CD14-positive monocyte (primary cell): ENCODE measurements at regions not wholly inside any gene's neighbourhood (a gene's known extent, or its start where the extent isn't known, plus 50 kb on each side); places are given as distances from the start of the nearest gene placed in this dataset.

Source experiments
- DNase-seq, 3 donors: peaks; one replicate each; pipeline ENCODE4 v3.0.0-alpha.2; 2011 to 2022
- H2AFZ ChIP-seq: 2 replicates; pipeline ENCODE4 v1.6.0; 2012; ENCODE audit warnings: mild to moderate bottlenecking, low read depth, low read length, inconsistent platforms; ENCODE audit not compliant: insufficient read depth, poor library complexity, severe bottlenecking
- H3K27ac ChIP-seq, 2 donors: 1 replicate in 1 of 2; 2 replicates in 1 of 2; pipeline ENCODE4 v1.5.1; 2012 to 2013; ENCODE audit warnings: low read length in 2 of 2, control low read depth in 1 of 2, inconsistent platforms in 1 of 2, low read depth in 1 of 2, mild to moderate bottlenecking in 1 of 2
- H3K27me3 ChIP-seq, 2 donors: one replicate each; pipeline versions ENCODE4 v1.6.0 to v1.6.1; 2011 to 2013; ENCODE audit warnings: low read length in 2 of 2; ENCODE audit not compliant: control insufficient read depth in 2 of 2, insufficient read depth in 2 of 2
- H3K36me3 ChIP-seq, 2 donors: replicated peaks in 1 of 2; 1 replicate in 1 of 2; 2 replicates in 1 of 2; pipeline versions ENCODE4 v1.5.1 to v1.6.1; 2012 to 2013; ENCODE audit warnings: low read length in 2 of 2, control low read depth in 1 of 2, inconsistent platforms in 1 of 2, mild to moderate bottlenecking in 1 of 2; ENCODE audit not compliant: insufficient read depth in 2 of 2, control insufficient read depth in 1 of 2
- H3K4me1 ChIP-seq, 2 donors: 1 replicate in 1 of 2; 2 replicates in 1 of 2; pipeline versions ENCODE4 v1.5.1 to v1.6.1; 2012 to 2013; ENCODE audit warnings: low read length in 2 of 2, control low read depth in 1 of 2, inconsistent platforms in 1 of 2, mild to moderate bottlenecking in 1 of 2, moderate library complexity in 1 of 2; ENCODE audit not compliant: insufficient read depth in 2 of 2, control insufficient read depth in 1 of 2
- H3K4me2 ChIP-seq: replicated peaks from 2 replicates; pipeline ENCODE3; 2012; ENCODE audit warnings: low read length, moderate library complexity, mild to moderate bottlenecking; ENCODE audit not compliant: poor library complexity, severe bottlenecking; ENCODE audit errors: extremely low read depth
- H3K4me3 ChIP-seq, 3 experiments: fragments of 200-600 bp in 1 of 3; sonication (generic) in 1 of 3; replicated peaks in 1 of 3; 1 replicate in 2 of 3; 2 replicates in 1 of 3; pipeline ENCODE4 v1.5.1; 2011 to 2013; ENCODE audit warnings: low read length in 3 of 3, mild to moderate bottlenecking in 3 of 3, control low read depth in 2 of 3, low read depth in 2 of 3, inconsistent platforms in 1 of 3, moderate library complexity in 1 of 3
- H3K79me2 ChIP-seq: 2 replicates; pipeline ENCODE4 v1.6.0; 2012; ENCODE audit warnings: mild to moderate bottlenecking, control low read depth, inconsistent platforms, low read length, moderate library complexity; ENCODE audit not compliant: insufficient read depth
- H3K9ac ChIP-seq: 2 replicates; pipeline ENCODE4 v1.6.0; 2017; ENCODE audit warnings: low read length, mild to moderate bottlenecking; ENCODE audit not compliant: insufficient read depth, poor library complexity, severe bottlenecking
- H3K9me3 ChIP-seq, 2 donors: replicated peaks in 1 of 2; 1 replicate in 1 of 2; 2 replicates in 1 of 2; pipeline versions ENCODE4 v1.5.1 to v1.6.1; 2012 to 2013; ENCODE audit warnings: low read length in 2 of 2, control low read depth in 1 of 2; ENCODE audit not compliant: control insufficient read depth in 1 of 2, insufficient read depth in 1 of 2
- H4K20me1 ChIP-seq: 2 replicates; pipeline ENCODE4 v1.6.0; 2012; ENCODE audit warnings: mild to moderate bottlenecking, low read length, control low read depth, moderate library complexity; ENCODE audit not compliant: insufficient read depth
- H3K27ac Mint-ChIP-seq, 7 donors: one replicate each; pipeline ENCODE4 v1.8.0; 2020; ENCODE audit warnings: mild to moderate bottlenecking in 7 of 7, mixed read lengths in 7 of 7, moderate library complexity in 6 of 7, inconsistent platforms in 2 of 7
- H3K27me3 Mint-ChIP-seq, 3 donors: one replicate each; pipeline ENCODE4 v1.8.0; 2021 to 2022; ENCODE audit warnings: low read depth in 3 of 3, mild to moderate bottlenecking in 3 of 3, mixed read lengths in 3 of 3, moderate library complexity in 3 of 3, inconsistent platforms in 1 of 3
- H3K36me3 Mint-ChIP-seq, 2 donors: one replicate each; pipeline ENCODE4 v1.8.0; 2020; ENCODE audit warnings: mixed read lengths in 2 of 2, inconsistent platforms in 1 of 2, mild to moderate bottlenecking in 1 of 2
- H3K4me1 Mint-ChIP-seq: one replicate; pipeline ENCODE4 v1.8.0; 2020; ENCODE audit warnings: mild to moderate bottlenecking, mixed read lengths
- H3K4me3 Mint-ChIP-seq, 2 donors: one replicate each; pipeline ENCODE4 v1.8.0; 2020; ENCODE audit warnings: mild to moderate bottlenecking in 2 of 2, mixed read lengths in 2 of 2, moderate library complexity in 1 of 2
- H3K9me3 Mint-ChIP-seq, 7 donors: one replicate each; pipeline ENCODE4 v1.8.0; 2020 to 2022; ENCODE audit warnings: mixed read lengths in 7 of 7, mild to moderate bottlenecking in 6 of 7, moderate library complexity in 6 of 7, inconsistent platforms in 2 of 7
- CTCF ChIP-seq: fragments of 200-600 bp; IDR thresholded peaks from one replicate; pipeline ENCODE4 v1.8.0; 2022; ENCODE audit warnings: antibody characterized with exemption, mild to moderate bottlenecking
- WGBS: methylation state at CpG from one replicate; pipeline ENCODE4 v1.1.5; 2013; ENCODE audit warnings: missing lambda C conversion rate; ENCODE audit not compliant: insufficient coverage; 5-methylcytosine and 5-hydroxymethylcytosine counted together
- intact Hi-C, 2 donors: fragments of 100-400 bp; cut with micrococcal nuclease; formaldehyde crosslinking; loops; one replicate each; pipeline versions ENCODE4 v1.15.0 to v1.15.1; 2023

GRCh38 chr12:90712671-90713070 lies 242.3 kb downstream of the CCER1 start:
- intact Hi-C loops: no loop called here
- Mint-ChIP-seq H3K9me3 (no peaks in the 10 kb centered on the region), H3K36me3 (no peaks in the 10 kb centered on the region), H3K27ac (no peak overlapping the region), H3K27me3 (no peaks in the 10 kb centered on the region), H3K4me1 (no peaks in the 10 kb centered on the region), H3K4me3 (no peak overlapping the region)
- DNase-seq: no peak
- Histone ChIP-seq H3K27ac (no peak overlapping the region), H2AFZ (no peak overlapping the region), H3K9ac (no peak overlapping the region), H3K4me3 (no peak overlapping the region), H3K27me3 (no peaks in the 10 kb centered on the region), H3K4me1 (no peaks in the 10 kb centered on the region), H3K36me3 (no peaks in the 10 kb centered on the region), H3K4me2 (no peak overlapping the region), H4K20me1 (no peaks in the 10 kb centered on the region), H3K79me2 (no peaks in the 10 kb centered on the region), H3K9me3 (no peaks in the 10 kb centered on the region)
- WGBS: no CpG with 5 or more reads among the region's 2 CpGs
- no peak for TF ChIP-seq CTCF

DNA sequence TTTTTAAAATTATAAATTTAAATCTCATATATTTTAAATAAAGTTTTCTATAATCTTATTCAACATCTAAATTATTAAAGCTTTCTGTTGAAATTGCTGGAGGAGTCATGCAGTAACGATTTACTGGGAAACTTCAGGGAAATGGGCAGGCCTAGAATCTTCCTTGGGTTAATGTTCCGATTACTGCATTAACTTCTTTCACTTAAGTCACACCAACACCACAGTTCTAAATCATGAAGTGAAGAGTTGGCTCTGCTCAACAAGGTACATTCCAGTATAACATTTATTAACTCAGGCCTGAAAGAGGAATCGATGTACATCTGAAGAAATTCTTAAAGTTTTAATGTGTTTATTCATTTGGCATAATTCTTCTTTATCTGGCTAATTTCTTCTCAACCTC lies 244.3 kb downstream of the CCER1 start:
- TF ChIP-seq CTCF: no peak
- Histone ChIP-seq H3K36me3 (no peaks in the 10 kb centered on the region), H3K4me2 (no peak overlapping the region), H2AFZ (no peak overlapping the region), H3K9ac (no peak overlapping the region), H3K4me3 (no peak overlapping the region), H3K4me1 (no peaks in the 10 kb centered on the region), H3K9me3 (no peaks in the 10 kb centered on the region), H3K27me3 (no peaks in the 10 kb centered on the region), H4K20me1 (no peaks in the 10 kb centered on the region), H3K79me2 (no peaks in the 10 kb centered on the region), H3K27ac (no peak overlapping the region)
- H3K36me3 Mint-ChIP-seq: no peaks in the 10 kb centered on the region
- DNase-seq: no peak
- no peak overlapping the region for H3K27ac Mint-ChIP-seq
- intact Hi-C loops: no loop called here
- WGBS: no CpG with 5 or more reads among the region's 3 CpGs
- no peaks in the 10 kb centered on the region for H3K4me1 Mint-ChIP-seq
- H3K9me3 Mint-ChIP-seq: no peaks in the 10 kb centered on the region
- H3K27me3 Mint-ChIP-seq: no peaks in the 10 kb centered on the region
- H3K4me3 Mint-ChIP-seq: no peak overlapping the region
